PFSK-1 (cell line): ENCODE measurements at regions not wholly inside any gene's neighbourhood (a gene's known extent, or its start where the extent isn't known, plus 50 kb on each side); places are given as distances from the start of the nearest gene placed in this dataset.

ENCODE experiments used
- FOXP2 ChIP-seq: optimal IDR thresholded peaks from 2 replicates; pipeline ENCODE3; 2011; ENCODE audit warnings: borderline replicate concordance, control low read depth, inconsistent platforms; ENCODE audit not compliant: insufficient read depth; ENCODE audit errors: extremely low read length, extremely low read depth
- POLR2AphosphoS5 ChIP-seq: IDR thresholded peaks from 2 replicates; pipeline ENCODE4 v1.6.1; 2012; ENCODE audit warnings: low read depth, mild to moderate bottlenecking, control low read depth, low read length, moderate library complexity
- SIN3A ChIP-seq: IDR thresholded peaks from 2 replicates; pipeline ENCODE4 v1.6.1; 2012; ENCODE audit warnings: mild to moderate bottlenecking, low read length, moderate library complexity, borderline replicate concordance; ENCODE audit not compliant: insufficient read depth
- TAF1 ChIP-seq: IDR thresholded peaks from 2 replicates; pipeline ENCODE4 v1.6.1; 2012; ENCODE audit warnings: low read length, control low read depth, borderline replicate concordance; ENCODE audit not compliant: insufficient read depth
- TF ChIP-seq, protein P1 (sequence below), 2 experiments: IDR thresholded peaks; 2 replicates each; pipeline versions ENCODE4 v1.6.1 to v1.8.0; 2011 to 2012; ENCODE audit warnings: low read depth in 2 of 2, low read length in 2 of 2, control low read depth in 1 of 2, inconsistent platforms in 1 of 2, mild to moderate bottlenecking in 1 of 2, moderate library complexity in 1 of 2; ENCODE audit not compliant: insufficient read depth in 1 of 2

DNA sequence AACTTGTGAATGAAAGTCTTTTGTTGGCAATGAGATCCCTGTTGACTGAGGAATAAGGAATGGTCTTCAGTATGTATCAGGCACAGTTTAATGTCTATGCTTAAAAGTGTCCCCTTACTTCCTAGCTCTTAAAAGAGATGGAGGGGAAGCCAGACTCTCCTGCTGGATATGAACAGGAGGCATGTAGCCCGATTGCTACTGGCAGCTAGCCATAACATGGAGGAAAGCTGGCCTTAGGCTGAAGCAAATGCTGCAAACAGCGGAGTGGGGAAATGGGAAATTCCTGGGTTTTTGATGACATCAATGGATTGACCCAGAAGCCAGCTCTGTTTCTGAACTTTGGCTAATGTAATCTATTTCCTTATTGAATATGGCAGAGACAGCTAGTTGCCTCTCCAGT, 266.1 kb downstream of the SLC4A3 start:
- TF ChIP-seq, protein P1, sequence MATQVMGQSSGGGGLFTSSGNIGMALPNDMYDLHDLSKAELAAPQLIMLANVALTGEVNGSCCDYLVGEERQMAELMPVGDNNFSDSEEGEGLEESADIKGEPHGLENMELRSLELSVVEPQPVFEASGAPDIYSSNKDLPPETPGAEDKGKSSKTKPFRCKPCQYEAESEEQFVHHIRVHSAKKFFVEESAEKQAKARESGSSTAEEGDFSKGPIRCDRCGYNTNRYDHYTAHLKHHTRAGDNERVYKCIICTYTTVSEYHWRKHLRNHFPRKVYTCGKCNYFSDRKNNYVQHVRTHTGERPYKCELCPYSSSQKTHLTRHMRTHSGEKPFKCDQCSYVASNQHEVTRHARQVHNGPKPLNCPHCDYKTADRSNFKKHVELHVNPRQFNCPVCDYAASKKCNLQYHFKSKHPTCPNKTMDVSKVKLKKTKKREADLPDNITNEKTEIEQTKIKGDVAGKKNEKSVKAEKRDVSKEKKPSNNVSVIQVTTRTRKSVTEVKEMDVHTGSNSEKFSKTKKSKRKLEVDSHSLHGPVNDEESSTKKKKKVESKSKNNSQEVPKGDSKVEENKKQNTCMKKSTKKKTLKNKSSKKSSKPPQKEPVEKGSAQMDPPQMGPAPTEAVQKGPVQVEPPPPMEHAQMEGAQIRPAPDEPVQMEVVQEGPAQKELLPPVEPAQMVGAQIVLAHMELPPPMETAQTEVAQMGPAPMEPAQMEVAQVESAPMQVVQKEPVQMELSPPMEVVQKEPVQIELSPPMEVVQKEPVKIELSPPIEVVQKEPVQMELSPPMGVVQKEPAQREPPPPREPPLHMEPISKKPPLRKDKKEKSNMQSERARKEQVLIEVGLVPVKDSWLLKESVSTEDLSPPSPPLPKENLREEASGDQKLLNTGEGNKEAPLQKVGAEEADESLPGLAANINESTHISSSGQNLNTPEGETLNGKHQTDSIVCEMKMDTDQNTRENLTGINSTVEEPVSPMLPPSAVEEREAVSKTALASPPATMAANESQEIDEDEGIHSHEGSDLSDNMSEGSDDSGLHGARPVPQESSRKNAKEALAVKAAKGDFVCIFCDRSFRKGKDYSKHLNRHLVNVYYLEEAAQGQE (IDR thresholded peaks at IDR 0.05; ENCODE audit: insufficient read depth in 1 of 2, low read depth in 2 of 2, low read length in 2 of 2), result no peak
- no peak for TF ChIP-seq SIN3A
- TF ChIP-seq POLR2AphosphoS5, result no peak
- no peak for TF ChIP-seq FOXP2
- TF ChIP-seq TAF1, result no peak
